Loucy (cell line): ENCODE measurements at regions not wholly inside any gene's neighbourhood (a gene's known extent, or its start where the extent isn't known, plus 50 kb on each side); places are given as distances from the start of the nearest gene placed in this dataset.

ENCODE experiments used
- CTCF ChIP-seq: fragments of 200-600 bp; sonication (generic); conservative IDR thresholded peaks from 2 replicates; pipeline ENCODE4 v1.5.1; 2014; ENCODE audit warnings: mild to moderate bottlenecking, antibody characterized with exemption, low read length
- EZH2phosphoT487 ChIP-seq: fragments of 200-600 bp; IDR thresholded peaks from 2 replicates; pipeline ENCODE4 v1.6.1; 2018; ENCODE audit warnings: antibody characterized with exemption, mild to moderate bottlenecking, moderate library complexity, borderline replicate concordance

- TF ChIP-seq CTCF (peak; percentile 44), EZH2phosphoT487 (no peak)
Measured at GRCh38 chr2:40955635-40956034, 503.7 kb upstream of the SLC8A1 start.
